ENCODE measurements at regions not wholly inside any gene's neighbourhood (a gene's known extent, or its start where the extent isn't known, plus 50 kb on each side); places are given as distances from the start of the nearest gene placed in this dataset.

- WGBS (ENCODE audit: insufficient coverage): 87% methylated on average over 5 of the region's 7 CpGs
- Mint-ChIP-seq H3K4me3 (no peak overlapping the region), H3K27me3 (no peaks in the 10 kb centered on the region), H3K27ac (no peak overlapping the region), H3K4me1 (no peaks in the 10 kb centered on the region), H3K9me3 (ENCODE audit: insufficient read depth) (peaks cover 8% of the 10 kb centered on the region)
- CTCF ChIA-PET: no interaction called here
- intact Hi-C loops (cut with micrococcal nuclease): no loop called here
- Histone ChIP-seq H3K27me3 (replicated peaks in 1 of 4; ENCODE audit: control extremely low read depth in 1 of 4, control insufficient read depth in 3 of 4, insufficient read depth in 4 of 4, low read length in 3 of 4) (no peaks in the 10 kb centered on the region), H3K79me2 (ENCODE audit: control insufficient read depth, insufficient read depth, low read length) (no peaks in the 10 kb centered on the region), H4K20me1 (ENCODE audit: control insufficient read depth, insufficient read depth, low read length, poor library complexity, severe bottlenecking) (no peaks in the 10 kb centered on the region), H3K4me2 (replicated peaks; ENCODE audit: low read depth, low read length, poor library complexity, severe bottlenecking) (no peak overlapping the region), H3K9me3 (ENCODE audit: control extremely low read depth in 1 of 3, control insufficient read depth in 2 of 3, insufficient read depth in 1 of 3, low read length in 2 of 3) (peaks cover 0 to 12% (median 6%) of the 10 kb centered on the region in 3 donors), H3K27ac (ENCODE audit: low read length in 2 of 2) (no peak overlapping the region), H3K4me1 (ENCODE audit: control insufficient read depth in 2 of 2, insufficient read depth in 2 of 2, low read length in 2 of 2) (no peaks in the 10 kb centered on the region), H3K36me3 (replicated peaks in 1 of 2; ENCODE audit: control extremely low read depth in 1 of 2, control insufficient read depth in 1 of 2, extremely low read depth in 1 of 2, insufficient read depth in 2 of 2, low read length in 1 of 2) (no peaks in the 10 kb centered on the region), H3K9ac (ENCODE audit: low read length) (no peak overlapping the region), H2AFZ (ENCODE audit: insufficient read depth, low read depth, low read length, poor library complexity, severe bottlenecking) (no peak overlapping the region), H3K4me3 (ENCODE audit: control extremely low read depth in 1 of 5, extremely low read depth in 1 of 5, insufficient read depth in 1 of 5, low read depth in 2 of 5, low read length in 4 of 5) (no peak overlapping the region)
- no peak for TF ChIP-seq CTCF (IDR thresholded peaks at IDR 0.05)
- no peak for TF ChIP-seq EZH2 (IDR thresholded peaks at IDR 0.05; ENCODE audit: borderline replicate concordance, insufficient read depth, low read depth, low read length, poor library complexity, severe bottlenecking)
- no peak for ATAC-seq (ENCODE audit: low read depth)
- POLR2A ChIA-PET: no interaction called here
- DNase-seq: no peak
Observed at GRCh38 chr4:136241221-136241986, 1290.9 kb downstream of the PCDH18 start.

DNA sequence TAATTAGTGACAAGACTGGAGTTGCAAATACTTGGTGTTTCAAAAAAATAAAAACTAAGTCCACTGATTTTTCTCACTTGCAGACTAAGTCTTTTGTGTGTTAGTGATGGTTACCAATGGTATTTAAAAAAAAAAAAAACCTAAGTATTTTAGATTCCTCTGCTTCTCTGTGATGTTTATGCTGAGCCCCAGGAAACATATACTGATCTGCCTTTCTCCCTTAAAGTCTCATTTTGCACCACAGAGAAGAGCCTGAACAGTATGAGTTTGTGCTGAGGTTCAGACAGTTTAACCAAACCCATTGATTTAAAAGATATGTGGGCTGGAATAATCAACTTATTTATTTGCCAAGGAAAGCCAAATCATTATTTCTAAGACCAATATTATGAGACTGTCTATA, 1305.0 kb downstream of the PCDH18 start:
- Histone ChIP-seq H3K4me2 (replicated peaks; ENCODE audit: low read depth, low read length, poor library complexity, severe bottlenecking) (no peak overlapping the region), H4K20me1 (ENCODE audit: control insufficient read depth, insufficient read depth, low read length, poor library complexity, severe bottlenecking) (no peaks in the 10 kb centered on the region), H3K9me3 (ENCODE audit: control extremely low read depth in 1 of 3, control insufficient read depth in 2 of 3, insufficient read depth in 1 of 3, low read length in 2 of 3) (no peaks in the 10 kb centered on the region), H2AFZ (ENCODE audit: insufficient read depth, low read depth, low read length, poor library complexity, severe bottlenecking) (no peak overlapping the region), H3K27me3 (replicated peaks in 1 of 4; ENCODE audit: control extremely low read depth in 1 of 4, control insufficient read depth in 3 of 4, insufficient read depth in 4 of 4, low read length in 3 of 4) (no peaks in the 10 kb centered on the region), H3K27ac (ENCODE audit: low read length in 2 of 2) (no peak overlapping the region), H3K4me3 (ENCODE audit: control extremely low read depth in 1 of 5, extremely low read depth in 1 of 5, insufficient read depth in 1 of 5, low read depth in 2 of 5, low read length in 4 of 5) (no peak overlapping the region), H3K4me1 (ENCODE audit: control insufficient read depth in 2 of 2, insufficient read depth in 2 of 2, low read length in 2 of 2) (no peaks in the 10 kb centered on the region), H3K36me3 (replicated peaks in 1 of 2; ENCODE audit: control extremely low read depth in 1 of 2, control insufficient read depth in 1 of 2, extremely low read depth in 1 of 2, insufficient read depth in 2 of 2, low read length in 1 of 2) (no peaks in the 10 kb centered on the region), H3K9ac (ENCODE audit: low read length) (no peak overlapping the region), H3K79me2 (ENCODE audit: control insufficient read depth, insufficient read depth, low read length) (no peaks in the 10 kb centered on the region)
- ATAC-seq (ENCODE audit: low read depth) (no peak), DNase-seq (no peak)
- ChIA-PET CTCF (no interaction called here), POLR2A (no interaction called here)
- Mint-ChIP-seq H3K9me3 (ENCODE audit: insufficient read depth) (peaks cover 2% of the 10 kb centered on the region), H3K27me3 (no peaks in the 10 kb centered on the region), H3K27ac (no peak overlapping the region), H3K4me1 (no peaks in the 10 kb centered on the region), H3K4me3 (no peak overlapping the region)
- intact Hi-C loops (cut with micrococcal nuclease): no loop called here
- TF ChIP-seq EZH2 (IDR thresholded peaks at IDR 0.05; ENCODE audit: borderline replicate concordance, insufficient read depth, low read depth, low read length, poor library complexity, severe bottlenecking) (no peak), CTCF (IDR thresholded peaks at IDR 0.05) (no peak)
